ENCODE measurements at regions not wholly inside any gene's neighbourhood (a gene's known extent, or its start where the extent isn't known, plus 50 kb on each side); places are given as distances from the start of the nearest gene placed in this dataset.

DNA sequence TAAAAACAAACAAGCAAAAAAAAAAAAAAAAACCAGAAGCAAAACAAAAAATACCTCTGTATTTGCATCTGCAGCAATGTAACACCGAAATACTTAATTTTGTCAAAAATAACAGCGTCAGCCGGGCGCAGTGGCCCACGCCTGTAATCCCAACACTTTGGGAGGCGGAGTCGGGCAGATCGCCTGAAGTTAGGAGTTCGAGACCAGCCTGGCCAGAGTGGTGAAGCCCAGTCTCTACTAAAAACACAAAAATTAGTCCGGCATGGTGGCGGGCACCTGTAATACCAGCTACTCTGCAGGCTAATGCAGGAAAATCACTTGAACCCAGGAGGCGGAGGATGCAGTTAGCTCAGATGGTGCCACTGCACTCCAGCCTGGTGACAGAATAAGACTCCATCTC is 683.5 kb upstream of the CA10 start:
- DNase-seq (ENCODE audit: low read depth) = no peak
- H3K4me3 ChIP-seq (ENCODE audit: low read depth, low read length) = no peak overlapping the region

DNA sequence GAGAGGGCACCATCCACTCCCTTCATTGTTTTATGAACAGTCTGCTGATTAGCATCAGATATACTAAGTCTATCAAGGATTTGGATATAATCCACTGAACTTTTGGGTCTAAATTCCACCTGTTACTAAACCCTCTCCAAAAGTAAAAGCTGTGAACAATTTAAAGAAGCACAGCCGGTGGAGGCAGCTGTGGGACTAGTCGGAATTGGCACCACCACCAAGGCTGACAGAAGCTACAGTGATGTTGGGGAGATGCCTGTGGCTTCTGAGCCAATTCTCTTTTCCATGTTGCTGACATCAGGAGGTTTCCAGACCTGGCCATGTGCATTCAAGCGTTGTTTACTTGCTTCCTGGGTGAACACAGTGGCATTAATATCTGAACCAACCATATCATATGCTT is 679.0 kb upstream of the CA10 start:
- no peak overlapping the region for H3K4me3 ChIP-seq (ENCODE audit: low read depth, low read length)

DNA sequence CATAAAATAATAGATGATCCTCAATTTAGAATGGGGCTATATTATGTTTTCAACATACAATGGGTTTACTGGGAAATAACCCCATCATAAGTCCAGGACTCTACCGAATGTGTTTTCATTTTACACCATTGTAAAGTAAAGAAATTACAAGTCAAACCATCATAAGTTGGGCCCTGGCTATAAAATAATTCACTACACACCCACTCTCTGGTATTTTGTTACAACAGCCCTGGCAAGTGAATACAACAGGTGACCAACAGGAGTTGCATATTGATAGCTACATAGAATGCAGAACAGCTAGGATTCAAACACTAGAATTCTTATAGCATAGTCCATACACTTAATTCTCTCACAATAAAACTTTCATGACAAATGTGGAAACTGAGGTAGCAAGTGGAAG is 673.0 kb upstream of the CA10 start:
- no peak for DNase-seq (ENCODE audit: low read depth)
- H3K4me3 ChIP-seq (ENCODE audit: low read depth, low read length) = no peak overlapping the region

More for the DNA sequence above, 679.0 kb upstream of the CA10 start:
- DNase-seq (ENCODE audit: low read depth) = no peak

DNA sequence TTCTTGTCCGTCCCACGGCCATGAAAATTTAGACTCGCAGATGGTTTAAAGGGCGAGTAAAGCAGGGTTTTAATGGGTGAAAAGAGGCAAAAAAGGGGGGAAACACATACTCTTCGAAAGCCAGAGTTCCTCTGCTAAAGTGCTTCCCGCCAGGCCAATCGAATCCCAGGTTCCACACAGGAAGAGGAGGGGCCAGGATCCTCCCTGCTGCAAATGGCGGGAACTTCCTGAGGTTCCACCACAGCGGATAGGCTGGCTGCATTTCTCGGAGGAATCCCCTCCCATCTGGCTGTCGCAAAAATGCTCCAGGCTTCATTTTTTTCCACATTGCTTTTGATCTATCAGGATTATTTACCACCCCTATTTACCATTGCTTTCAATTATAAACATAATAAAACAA is 670.1 kb upstream of the CA10 start:
- no peak for DNase-seq (ENCODE audit: low read depth)

DNA sequence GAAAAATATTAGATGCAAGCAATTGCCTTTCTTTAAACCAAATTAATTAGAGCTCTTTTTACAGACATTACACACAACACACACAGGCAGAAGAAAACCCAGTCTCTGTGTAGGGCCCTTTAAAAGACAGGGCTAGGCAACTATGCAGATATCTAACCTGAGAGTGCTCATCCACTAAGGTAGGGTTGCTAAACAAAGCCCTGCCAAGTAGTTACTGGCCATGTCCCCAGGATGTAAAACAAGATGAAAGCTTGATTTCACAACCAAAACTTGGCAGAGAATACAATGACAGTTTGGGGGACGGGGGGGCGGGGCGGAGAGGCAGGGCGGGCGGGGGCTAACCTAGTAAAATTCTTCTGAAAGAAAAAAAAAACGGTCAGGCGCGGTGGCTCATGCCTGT is 669.0 kb upstream of the CA10 start:
- DNase-seq (ENCODE audit: low read depth) = no peak
- no peak overlapping the region for H3K4me3 ChIP-seq (ENCODE audit: low read depth, low read length)

More for the DNA sequence above, 670.1 kb upstream of the CA10 start:
- H3K4me3 ChIP-seq (ENCODE audit: low read depth, low read length) = no peak overlapping the region

DNA sequence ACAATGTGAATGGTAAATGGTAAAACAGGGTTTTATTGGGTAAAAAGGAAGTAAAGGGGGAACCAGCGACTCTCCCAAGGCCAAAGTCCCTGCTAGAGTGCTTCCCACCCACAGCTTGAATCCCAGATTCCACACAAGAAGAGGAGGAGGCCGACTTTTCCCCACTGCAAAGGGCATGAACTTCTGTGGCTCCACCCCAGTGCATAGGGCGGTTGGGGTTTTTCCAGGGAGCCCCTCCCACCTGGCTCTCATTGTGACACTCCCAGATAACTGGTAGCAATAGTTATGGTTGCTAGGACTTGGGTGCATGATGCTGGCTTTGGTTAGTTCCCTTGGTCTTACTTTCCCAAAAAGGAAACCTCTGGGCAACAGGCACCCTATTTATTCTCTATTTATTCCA is 666.0 kb upstream of the CA10 start:
- H3K4me3 ChIP-seq (ENCODE audit: low read depth, low read length) = no peak overlapping the region
- DNase-seq (ENCODE audit: low read depth) = no peak

DNA sequence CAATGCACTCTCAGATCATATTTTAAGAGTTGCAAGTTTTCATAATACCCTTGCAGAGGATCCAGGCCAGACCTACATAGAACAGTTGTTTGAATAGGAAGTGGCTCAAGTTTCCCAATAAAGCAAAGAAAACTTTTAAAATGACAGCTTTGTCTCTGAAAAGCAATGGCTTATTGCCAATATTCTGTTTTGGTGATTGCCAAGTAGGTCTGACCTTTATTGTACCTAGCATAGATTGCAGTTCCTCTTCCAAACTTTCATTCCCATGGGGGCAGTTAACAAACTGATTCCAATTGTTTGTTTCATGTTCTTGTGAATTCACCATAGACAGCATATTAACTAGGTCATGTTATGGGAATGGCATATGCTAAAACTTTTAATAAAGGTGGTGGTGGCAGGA is 664.6 kb upstream of the CA10 start:
- H3K4me3 ChIP-seq (ENCODE audit: low read depth, low read length) = no peak overlapping the region
- no peak for DNase-seq (ENCODE audit: low read depth)

DNA sequence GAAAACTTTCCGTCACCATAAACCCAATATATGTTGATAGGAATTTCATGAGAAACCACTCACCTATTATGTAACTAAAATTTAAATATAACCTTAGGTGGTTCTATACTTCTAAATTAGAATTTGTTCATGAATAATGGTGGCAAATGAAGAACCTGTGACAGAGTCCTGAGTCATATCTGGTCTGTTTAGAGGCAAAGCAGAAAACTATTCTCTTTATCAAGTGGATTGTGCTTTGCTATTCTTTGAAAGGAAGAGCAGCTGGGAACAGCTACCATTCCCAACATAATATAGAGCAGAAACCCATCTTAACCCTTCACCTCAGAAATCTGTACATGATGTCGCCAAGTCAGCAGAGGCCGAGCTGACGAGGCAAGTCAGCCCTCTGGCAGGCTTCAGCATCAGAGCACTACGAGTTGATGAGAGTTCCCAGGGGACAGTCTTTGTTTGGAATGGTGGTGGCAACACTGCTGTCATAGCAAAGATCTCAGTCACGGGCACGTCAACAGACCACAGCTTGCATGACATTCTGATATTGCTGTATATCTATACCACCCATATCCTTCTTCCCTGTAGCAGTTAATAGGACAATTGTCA is 631.9 kb upstream of the CA10 start:
- no peak for DNase-seq (ENCODE audit: low read depth)
- no peak overlapping the region for H3K4me3 ChIP-seq (ENCODE audit: low read depth, low read length)

DNA sequence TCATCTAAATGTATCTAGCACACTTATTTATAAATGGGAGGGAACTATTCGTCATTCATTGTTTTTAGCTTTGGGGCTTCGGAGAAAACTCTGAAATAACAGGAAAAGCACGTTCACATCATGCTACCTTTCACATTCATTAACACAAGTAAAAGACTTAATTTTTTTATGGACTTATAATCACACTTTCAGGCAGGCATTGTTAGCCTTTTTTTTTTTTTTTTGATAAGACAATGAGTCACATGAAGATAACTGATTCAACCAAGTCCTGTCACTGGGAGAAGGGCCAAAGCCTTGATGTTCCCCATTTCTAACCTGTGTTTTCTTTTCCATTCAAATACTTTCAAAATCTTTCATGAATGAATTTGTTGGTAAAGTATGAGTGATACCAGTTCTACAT is 631.3 kb upstream of the CA10 start:
- H3K4me3 ChIP-seq (ENCODE audit: low read depth, low read length) = no peak overlapping the region
- DNase-seq (ENCODE audit: low read depth) = no peak

DNA sequence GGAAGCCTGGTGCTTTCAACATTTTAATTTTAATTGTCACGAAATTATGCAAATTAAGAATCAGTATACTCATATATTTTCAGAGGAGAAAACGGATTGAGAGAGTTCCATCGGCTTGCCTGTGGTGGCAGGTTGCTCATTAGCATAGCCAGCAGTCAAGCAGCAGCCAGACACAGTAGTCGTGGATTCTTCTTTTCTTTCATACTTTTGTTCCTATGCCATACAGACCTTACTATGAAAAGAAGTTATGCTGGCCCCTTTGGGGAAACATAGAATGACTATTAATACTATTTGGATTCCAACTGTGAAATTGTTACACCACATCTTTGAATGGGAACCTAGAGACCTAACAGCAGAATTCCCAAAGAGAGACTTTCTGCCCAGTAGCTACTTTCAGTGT is 617.7 kb upstream of the CA10 start:
- no peak overlapping the region for H3K4me3 ChIP-seq (ENCODE audit: low read depth, low read length)
- DNase-seq (ENCODE audit: low read depth) = no peak

DNA sequence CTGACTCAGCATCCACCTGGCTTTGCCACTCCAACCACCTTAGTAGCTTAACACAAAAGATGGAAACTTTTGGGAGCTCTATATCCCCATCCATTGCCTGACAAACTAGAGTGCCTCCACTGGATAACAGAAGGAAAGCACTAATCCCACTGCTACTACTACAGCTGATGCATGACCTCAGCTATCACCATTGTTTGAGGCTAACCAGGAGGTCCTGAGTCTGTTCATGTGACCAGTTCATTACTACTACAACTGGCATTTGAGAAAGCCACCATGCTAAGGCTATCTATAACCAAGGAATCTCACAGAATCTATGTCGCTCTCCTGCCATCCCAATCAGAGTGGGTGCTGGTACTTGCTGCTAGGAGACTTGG is 604.3 kb upstream of the CA10 start:
- DNase-seq (ENCODE audit: low read depth) = no peak

DNA sequence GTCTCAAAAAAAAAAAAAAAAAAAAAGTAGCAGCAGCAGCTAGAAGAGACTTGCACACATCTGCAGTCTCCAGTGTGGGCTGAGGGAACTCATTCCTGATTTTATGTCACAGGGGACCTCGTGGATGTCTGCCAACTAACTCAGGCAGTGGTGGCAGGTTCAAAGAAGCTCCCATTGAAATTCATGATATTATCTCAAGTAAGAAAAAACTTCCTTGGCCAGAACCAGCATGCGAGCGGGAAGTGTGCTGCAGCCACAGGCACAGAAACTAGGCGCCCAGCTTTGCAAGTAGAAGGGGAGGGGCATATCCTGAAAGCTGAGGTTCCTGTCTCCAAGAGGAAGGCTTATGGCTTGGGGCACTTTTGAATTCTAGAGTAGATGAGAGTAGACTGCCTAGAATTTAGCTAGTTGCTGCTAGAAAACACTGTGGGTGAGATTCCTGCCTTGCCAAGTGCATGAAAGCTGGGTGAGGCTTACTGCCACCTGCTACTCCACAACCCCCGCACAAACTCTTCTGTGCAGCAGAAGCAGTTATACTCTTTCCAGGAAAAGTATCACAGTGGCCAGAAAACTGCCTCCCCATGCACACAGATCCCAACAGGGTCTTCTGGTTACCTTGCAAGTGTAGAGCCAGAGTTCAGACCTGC is 603.8 kb upstream of the CA10 start:
- H3K4me3 ChIP-seq (ENCODE audit: low read depth, low read length) = no peak overlapping the region
- no peak for DNase-seq (ENCODE audit: low read depth)

More for the DNA sequence above, 604.3 kb upstream of the CA10 start:
- no peak overlapping the region for H3K4me3 ChIP-seq (ENCODE audit: low read depth, low read length)

DNA sequence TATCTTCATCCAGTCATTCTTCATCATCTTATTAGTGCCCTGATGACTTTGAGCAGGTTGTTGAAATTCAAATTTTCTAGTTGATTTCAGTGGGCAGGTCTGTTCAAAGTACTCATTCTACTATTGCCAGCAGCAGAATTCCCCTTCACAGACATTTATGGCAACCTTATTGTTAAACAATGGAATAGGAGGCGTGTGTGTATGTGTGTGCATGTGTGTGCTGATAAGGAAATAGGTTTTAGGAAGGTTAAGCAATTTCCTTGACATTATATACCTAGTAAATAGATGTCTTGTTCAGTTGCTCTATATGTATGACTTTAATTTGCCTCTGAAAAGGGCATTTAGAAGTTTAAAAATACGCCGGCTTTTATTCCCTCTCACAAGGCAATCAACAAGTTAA is 601.4 kb upstream of the CA10 start:
- H3K4me3 ChIP-seq (ENCODE audit: low read depth, low read length) = no peak overlapping the region
- DNase-seq (ENCODE audit: low read depth) = no peak

DNA sequence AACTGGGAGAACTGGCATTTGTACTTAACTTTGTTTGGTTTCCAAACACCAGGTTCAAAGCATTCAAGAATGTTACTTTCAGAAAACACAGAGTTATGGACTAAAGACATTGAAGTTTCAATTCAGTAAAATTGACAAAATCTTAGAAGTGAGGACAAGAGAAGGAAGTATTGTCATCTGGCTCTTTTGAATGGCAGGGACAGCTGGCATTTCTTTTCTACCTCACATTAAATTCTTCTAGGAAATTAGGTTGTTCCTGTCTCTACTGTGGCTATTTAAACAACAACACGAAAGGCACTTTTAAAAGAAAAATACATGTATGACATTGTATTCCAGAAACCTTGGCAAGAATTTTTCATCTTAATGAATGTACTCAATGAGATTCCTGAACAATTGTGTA is 600.0 kb upstream of the CA10 start:
- H3K4me3 ChIP-seq (ENCODE audit: low read depth, low read length) = no peak overlapping the region
- DNase-seq (ENCODE audit: low read depth) = no peak

DNA sequence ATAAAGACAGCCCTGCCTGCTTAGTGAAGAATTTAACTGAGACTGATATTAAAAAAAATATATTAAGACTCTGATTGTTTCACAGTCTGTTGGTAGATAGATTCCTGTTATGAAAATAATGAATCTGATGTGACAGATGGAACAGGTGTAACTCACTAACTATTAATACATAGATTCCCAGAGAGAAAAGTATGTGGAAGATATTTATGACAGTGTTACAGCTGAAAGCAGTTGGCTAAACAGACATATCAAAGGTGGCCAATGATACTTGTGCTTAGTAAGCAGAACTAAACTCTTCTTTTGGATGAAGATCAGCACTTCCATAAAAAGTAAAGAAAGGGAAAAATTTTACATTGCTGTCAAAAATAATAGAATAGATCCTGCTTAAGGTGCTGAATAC is 598.2 kb upstream of the CA10 start:
- no peak for DNase-seq (ENCODE audit: low read depth)
- H3K4me3 ChIP-seq (ENCODE audit: low read depth, low read length) = no peak overlapping the region

DNA sequence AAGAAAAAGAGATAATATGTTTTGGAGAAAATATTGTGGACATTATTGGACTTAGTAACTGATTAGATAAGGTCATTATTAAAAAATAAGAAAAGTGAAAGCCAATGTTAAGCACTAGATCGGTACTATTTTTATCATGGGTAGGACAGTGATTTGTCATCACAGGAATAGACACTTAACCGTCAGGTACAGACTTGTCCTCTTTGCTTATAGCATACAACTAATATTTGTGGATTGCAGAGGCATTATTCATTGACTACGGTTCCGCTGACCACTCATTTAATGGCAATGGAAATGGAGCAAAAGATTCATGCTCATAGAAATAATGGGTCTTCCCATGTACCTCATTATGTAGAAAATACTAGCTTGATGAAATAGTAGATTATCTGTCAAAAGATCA is 596.3 kb upstream of the CA10 start:
- DNase-seq (ENCODE audit: low read depth) = no peak
- no peak overlapping the region for H3K4me3 ChIP-seq (ENCODE audit: low read depth, low read length)

DNA sequence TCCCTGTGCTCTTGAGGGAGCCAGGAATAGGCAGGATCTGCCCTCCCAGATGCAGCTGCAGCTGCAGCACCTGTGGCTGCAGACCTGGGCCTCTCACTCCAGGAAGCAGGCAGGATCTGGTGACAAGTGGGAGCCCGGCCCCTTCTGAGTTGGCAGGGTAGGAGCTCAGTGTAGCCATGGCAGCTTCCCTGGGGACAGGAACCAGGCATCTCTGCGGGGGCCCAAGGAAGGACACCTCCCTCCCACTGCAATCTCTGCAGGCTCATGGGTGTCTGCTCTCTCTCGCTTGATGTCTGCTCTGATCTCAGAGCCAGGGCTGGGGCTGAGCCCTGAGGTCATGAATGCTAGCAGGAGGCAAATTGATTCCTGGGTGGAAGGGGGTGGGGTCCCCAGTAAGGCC is 592.5 kb upstream of the CA10 start:
- DNase-seq (ENCODE audit: low read depth) = no peak
- H3K4me3 ChIP-seq (ENCODE audit: low read depth, low read length) = no peak overlapping the region

DNA sequence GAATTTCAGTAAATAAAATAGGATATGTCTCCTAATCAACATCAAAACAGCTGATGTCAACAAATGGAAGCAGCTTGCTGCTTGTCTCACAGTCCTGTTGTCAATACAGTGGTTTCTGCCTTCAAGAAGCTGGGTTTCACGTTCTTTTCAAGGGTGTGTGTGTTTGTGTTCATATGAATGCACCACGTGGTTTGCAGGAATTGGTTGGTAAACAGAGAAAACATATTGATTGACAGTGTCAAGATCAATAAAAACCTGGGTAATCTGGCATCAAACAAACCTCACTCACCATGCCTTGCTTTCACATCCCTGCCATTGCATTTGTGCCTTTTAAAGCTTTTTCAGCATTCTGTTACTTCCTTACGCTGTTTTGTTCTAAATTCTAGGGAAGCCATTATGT is 585.7 kb upstream of the CA10 start:
- no peak for DNase-seq (ENCODE audit: low read depth)
- no peak overlapping the region for H3K4me3 ChIP-seq (ENCODE audit: low read depth, low read length)

DNA sequence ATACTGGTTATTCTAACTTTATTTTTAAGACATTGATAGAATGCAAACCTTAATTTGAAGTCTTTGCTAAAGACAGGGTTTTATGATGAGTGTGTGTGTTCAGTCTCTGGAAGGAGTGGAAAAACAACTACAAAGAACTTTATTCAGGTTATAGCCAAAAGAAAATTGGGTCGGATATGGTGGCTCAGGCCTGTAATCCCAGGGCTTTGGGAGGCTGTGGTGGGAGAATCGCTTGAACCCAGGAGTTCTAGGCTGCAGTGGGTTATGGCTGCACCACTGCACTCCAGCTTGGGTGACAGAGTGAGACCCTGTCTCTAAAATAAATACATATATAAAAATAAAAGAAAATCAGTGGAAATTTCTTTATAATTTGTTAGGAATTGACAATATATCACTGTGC is 581.5 kb upstream of the CA10 start:
- H3K4me3 ChIP-seq (ENCODE audit: low read depth, low read length) = no peak overlapping the region
- no peak for DNase-seq (ENCODE audit: low read depth)

DNA sequence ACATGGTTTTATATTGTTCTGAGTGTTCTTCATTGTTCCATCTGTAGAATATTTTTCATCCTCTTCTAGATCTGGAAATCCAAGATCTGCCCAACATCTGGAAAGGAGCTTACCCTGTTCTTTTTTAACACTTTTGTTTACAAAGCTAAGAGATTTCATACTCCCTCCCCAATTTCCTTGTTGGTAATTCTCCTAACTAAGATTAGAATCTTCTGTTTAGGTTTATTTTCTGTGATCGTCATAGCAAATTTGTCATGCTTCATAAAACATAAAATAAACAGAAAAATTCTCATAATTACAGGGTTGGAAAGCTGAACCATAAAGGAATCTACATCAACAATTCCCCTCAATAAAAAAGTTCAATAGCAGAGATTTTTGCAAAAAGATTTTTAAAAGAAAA is 580.3 kb upstream of the CA10 start:
- DNase-seq (ENCODE audit: low read depth) = no peak
- no peak overlapping the region for H3K4me3 ChIP-seq (ENCODE audit: low read depth, low read length)

DNA sequence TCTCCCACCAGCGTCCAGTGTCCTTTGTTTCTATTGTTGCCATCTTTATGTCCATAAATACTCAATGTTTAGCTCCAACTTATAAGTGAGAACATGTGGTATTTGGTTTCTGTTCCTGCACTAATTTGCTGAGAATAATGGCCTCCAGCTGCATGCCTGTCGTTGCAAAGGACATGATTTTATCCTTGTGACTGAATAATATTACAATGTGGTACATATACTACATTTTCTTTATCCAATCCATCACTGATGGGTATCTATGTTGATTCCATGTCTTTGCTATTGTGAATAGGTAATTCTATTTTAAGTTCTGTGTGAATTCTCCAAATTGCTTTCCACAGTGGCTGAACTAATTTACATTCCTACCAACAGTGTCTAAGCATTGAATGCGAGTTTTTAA is 578.6 kb upstream of the CA10 start:
- H3K4me3 ChIP-seq (ENCODE audit: low read depth, low read length) = no peak overlapping the region
- DNase-seq (ENCODE audit: low read depth) = no peak

DNA sequence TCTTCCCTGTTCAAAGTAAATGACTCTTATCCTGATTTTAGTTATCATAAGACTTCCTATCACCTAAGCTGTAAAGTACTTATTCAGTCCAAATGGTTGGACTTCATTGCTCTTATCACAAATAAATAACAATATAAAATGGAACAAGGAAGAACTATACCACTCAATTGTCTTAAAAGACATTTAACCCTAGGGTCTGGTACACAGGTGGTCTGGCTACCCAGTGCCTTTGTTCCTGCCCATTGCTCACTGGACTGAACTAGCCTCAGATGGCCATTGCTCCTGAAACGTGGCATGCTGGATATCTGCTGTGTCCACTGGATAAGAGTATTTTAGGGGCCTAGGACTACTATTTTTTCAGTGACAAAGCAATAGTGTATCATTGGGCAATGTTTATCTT is 574.3 kb upstream of the CA10 start:
- DNase-seq (ENCODE audit: low read depth) = no peak

More for the DNA sequence above, 574.3 kb upstream of the CA10 start:
- H3K4me3 ChIP-seq (ENCODE audit: low read depth, low read length) = no peak overlapping the region

All from skeletal muscle cell (primary cell).